ENCODE measurements at regions not wholly inside any gene's neighbourhood (a gene's known extent, or its start where the extent isn't known, plus 50 kb on each side); places are given as distances from the start of the nearest gene placed in this dataset.

GRCh38 chr11:19661827-19662226 is 50.8 kb upstream of the NAV2 start:
- ATAC-seq (replicated peaks) (no peak), DNase-seq (no peak)
- Mint-ChIP-seq H3K36me3 (ENCODE audit: insufficient read depth) (no peaks in the 10 kb centered on the region), H3K27me3 (no peaks in the 10 kb centered on the region), H3K27ac (no peak overlapping the region), H3K4me3 (no peak overlapping the region), H3K9me3 (no peaks in the 10 kb centered on the region), H3K4me1 (ENCODE audit: low read depth in 2 of 2) (peaks cover 0 to 8% of the 10 kb centered on the region in 2 donors)

DNA sequence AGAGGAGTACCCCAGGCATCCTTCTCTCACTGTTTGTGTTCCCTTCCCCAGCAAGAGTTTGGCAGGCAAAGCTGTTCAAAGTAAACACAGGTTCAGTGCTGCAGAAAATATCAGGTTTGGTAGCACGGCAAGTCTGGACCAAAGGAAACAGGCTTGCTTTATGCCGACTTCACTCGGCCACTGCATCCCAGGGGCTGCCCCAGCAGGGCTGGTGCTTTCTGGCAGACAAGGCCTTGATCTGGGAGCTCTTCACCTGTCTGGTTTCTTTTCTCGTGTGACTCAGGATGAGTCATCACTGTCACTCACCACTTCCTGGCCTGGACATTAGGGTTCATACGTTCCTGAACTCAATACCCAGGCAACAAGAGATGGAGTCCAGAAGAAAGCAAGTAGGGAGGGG is 52.6 kb upstream of the NAV2 start:
- peaks cover 0 to 8% of the 10 kb centered on the region in 2 donors for H3K4me1 Mint-ChIP-seq (ENCODE audit: low read depth in 2 of 2)
- H3K27me3 Mint-ChIP-seq: no peaks in the 10 kb centered on the region
- no peak overlapping the region for H3K4me3 Mint-ChIP-seq
- ATAC-seq (replicated peaks): peak; percentile 49
- no peaks in the 10 kb centered on the region for H3K9me3 Mint-ChIP-seq
- no peak overlapping the region for H3K27ac Mint-ChIP-seq
- no peaks in the 10 kb centered on the region for H3K36me3 Mint-ChIP-seq (ENCODE audit: insufficient read depth)
- no peak for DNase-seq

GRCh38 chr11:19659529-19659928 is 53.1 kb upstream of the NAV2 start:
- peak overlapping the region in 1 of 2 donors; percentile 2 for H3K27ac Mint-ChIP-seq
- peaks cover 0 to 2% of the 10 kb centered on the region in 2 donors for H3K9me3 Mint-ChIP-seq
- H3K4me1 Mint-ChIP-seq (ENCODE audit: low read depth in 2 of 2): peaks cover 0 to 8% of the 10 kb centered on the region in 2 donors
- H3K36me3 Mint-ChIP-seq (ENCODE audit: insufficient read depth): no peaks in the 10 kb centered on the region
- DNase-seq (no peak), ATAC-seq (replicated peaks) (no peak)
- no peaks in the 10 kb centered on the region for H3K27me3 Mint-ChIP-seq
- H3K4me3 Mint-ChIP-seq: no peak overlapping the region

- peaks cover 0 to 8% of the 10 kb centered on the region in 2 donors for H3K4me1 Mint-ChIP-seq (ENCODE audit: low read depth in 2 of 2)
- no peaks in the 10 kb centered on the region for H3K36me3 Mint-ChIP-seq (ENCODE audit: insufficient read depth)
- H3K4me3 Mint-ChIP-seq: no peak overlapping the region
- no peaks in the 10 kb centered on the region for H3K27me3 Mint-ChIP-seq
- H3K27ac Mint-ChIP-seq: no peak overlapping the region
- DNase-seq: no peak
- peaks cover 0 to 2% of the 10 kb centered on the region in 2 donors for H3K9me3 Mint-ChIP-seq
- ATAC-seq (replicated peaks): no peak
Observed at GRCh38 chr11:19658344-19658743, 54.3 kb upstream of the NAV2 start.

- Mint-ChIP-seq H3K4me1 (ENCODE audit: low read depth in 2 of 2) (peaks cover 0 to 8% of the 10 kb centered on the region in 2 donors), H3K27me3 (peaks cover 0 to 14% of the 10 kb centered on the region in 2 donors), H3K36me3 (ENCODE audit: insufficient read depth) (no peaks in the 10 kb centered on the region), H3K9me3 (peaks cover 0 to 2% of the 10 kb centered on the region in 2 donors), H3K27ac (no peak overlapping the region), H3K4me3 (no peak overlapping the region)
- ATAC-seq (replicated peaks) (no peak), DNase-seq (no peak)
Observed at GRCh38 chr11:19656140-19656541, 56.5 kb upstream of the NAV2 start.

- ATAC-seq (replicated peaks) (no peak), DNase-seq (no peak)
- Mint-ChIP-seq H3K4me1 (ENCODE audit: low read depth in 2 of 2) (no peaks in the 10 kb centered on the region), H3K27ac (no peak overlapping the region), H3K9me3 (peaks cover 0 to 2% of the 10 kb centered on the region in 2 donors), H3K27me3 (peaks cover 20 to 32% of the 10 kb centered on the region in 2 donors), H3K36me3 (ENCODE audit: insufficient read depth) (no peaks in the 10 kb centered on the region), H3K4me3 (no peak overlapping the region)
Observed at GRCh38 chr11:19652623-19653375, 59.8 kb upstream of the NAV2 start.

GRCh38 chr11:19651653-19652052 is 61.0 kb upstream of the NAV2 start:
- peaks cover 0 to 2% of the 10 kb centered on the region in 2 donors for H3K9me3 Mint-ChIP-seq
- no peak overlapping the region for H3K27ac Mint-ChIP-seq
- no peak overlapping the region for H3K4me3 Mint-ChIP-seq
- H3K27me3 Mint-ChIP-seq: peaks cover 24 to 32% of the 10 kb centered on the region in 2 donors
- H3K36me3 Mint-ChIP-seq (ENCODE audit: insufficient read depth): no peaks in the 10 kb centered on the region
- no peak for DNase-seq
- no peak for ATAC-seq (replicated peaks)
- H3K4me1 Mint-ChIP-seq (ENCODE audit: low read depth in 2 of 2): no peaks in the 10 kb centered on the region

DNA sequence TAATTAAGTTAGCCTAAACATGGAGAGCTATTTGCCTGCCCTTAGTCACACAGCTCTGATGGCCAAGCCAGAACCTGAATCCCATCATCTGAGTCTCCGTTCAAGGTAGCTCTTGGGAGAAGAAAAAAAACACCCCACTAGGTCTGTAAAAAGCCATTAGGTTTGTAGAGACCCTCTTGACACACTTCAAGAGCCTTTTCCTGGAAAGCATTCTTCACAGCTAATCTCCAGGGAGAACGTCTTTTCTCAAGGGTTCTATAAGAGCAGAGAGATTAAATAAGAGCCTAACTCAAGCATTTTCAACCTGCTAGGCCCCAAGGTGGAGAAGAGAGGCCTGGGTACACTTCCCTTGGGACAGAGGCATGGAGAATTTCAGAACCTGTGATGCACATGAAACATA is 61.6 kb upstream of the NAV2 start:
- ATAC-seq (replicated peaks) (no peak), DNase-seq (no peak)
- Mint-ChIP-seq H3K4me1 (ENCODE audit: low read depth in 2 of 2) (no peaks in the 10 kb centered on the region), H3K4me3 (no peak overlapping the region), H3K27me3 (peaks cover 31 to 32% of the 10 kb centered on the region in 2 donors), H3K36me3 (ENCODE audit: insufficient read depth) (no peaks in the 10 kb centered on the region), H3K27ac (no peak overlapping the region), H3K9me3 (peaks cover 0 to 2% of the 10 kb centered on the region in 2 donors)

GRCh38 chr11:19650467-19650866 is 62.2 kb upstream of the NAV2 start:
- no peak overlapping the region for H3K4me3 Mint-ChIP-seq
- ATAC-seq (replicated peaks) (no peak), DNase-seq (no peak)
- no peaks in the 10 kb centered on the region for H3K4me1 Mint-ChIP-seq (ENCODE audit: low read depth in 2 of 2)
- H3K27ac Mint-ChIP-seq: no peak overlapping the region
- H3K27me3 Mint-ChIP-seq: peaks cover 32% of the 10 kb centered on the region in 2 donors
- H3K9me3 Mint-ChIP-seq: peaks cover 0 to 2% of the 10 kb centered on the region in 2 donors
- H3K36me3 Mint-ChIP-seq (ENCODE audit: insufficient read depth): no peaks in the 10 kb centered on the region

DNA sequence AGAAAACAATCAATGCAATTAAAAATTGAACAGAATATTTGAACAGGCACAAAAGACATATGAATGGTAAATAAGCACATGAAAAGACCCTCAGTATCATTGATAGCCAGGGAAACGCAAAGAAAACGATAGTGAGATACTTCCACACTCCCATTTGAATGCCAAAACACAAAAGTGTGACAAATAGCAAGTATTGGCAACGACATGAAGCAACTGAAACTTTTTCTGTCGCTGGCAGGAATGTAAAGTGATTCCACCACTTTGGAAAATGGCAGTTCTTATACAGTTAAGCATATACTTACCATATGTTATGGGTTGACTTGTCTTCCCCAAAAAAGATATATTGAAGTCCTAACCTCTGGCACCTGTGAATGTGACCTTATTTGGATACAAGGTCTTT is 62.9 kb upstream of the NAV2 start:
- Mint-ChIP-seq H3K9me3 (no peaks in the 10 kb centered on the region), H3K4me1 (ENCODE audit: low read depth in 2 of 2) (no peaks in the 10 kb centered on the region), H3K36me3 (ENCODE audit: insufficient read depth) (no peaks in the 10 kb centered on the region), H3K4me3 (no peak overlapping the region), H3K27ac (no peak overlapping the region), H3K27me3 (peaks cover 32 to 39% of the 10 kb centered on the region in 2 donors)
- ATAC-seq (replicated peaks) (no peak), DNase-seq (no peak)

GRCh38 chr11:19648321-19648720 is 64.3 kb upstream of the NAV2 start:
- H3K27ac Mint-ChIP-seq: no peak overlapping the region
- no peaks in the 10 kb centered on the region for H3K9me3 Mint-ChIP-seq
- H3K36me3 Mint-ChIP-seq (ENCODE audit: insufficient read depth): no peaks in the 10 kb centered on the region
- DNase-seq (no peak), ATAC-seq (replicated peaks) (no peak)
- H3K27me3 Mint-ChIP-seq: peaks cover 37 to 47% of the 10 kb centered on the region in 2 donors
- H3K4me1 Mint-ChIP-seq (ENCODE audit: low read depth in 2 of 2): no peaks in the 10 kb centered on the region
- no peak overlapping the region for H3K4me3 Mint-ChIP-seq

DNA sequence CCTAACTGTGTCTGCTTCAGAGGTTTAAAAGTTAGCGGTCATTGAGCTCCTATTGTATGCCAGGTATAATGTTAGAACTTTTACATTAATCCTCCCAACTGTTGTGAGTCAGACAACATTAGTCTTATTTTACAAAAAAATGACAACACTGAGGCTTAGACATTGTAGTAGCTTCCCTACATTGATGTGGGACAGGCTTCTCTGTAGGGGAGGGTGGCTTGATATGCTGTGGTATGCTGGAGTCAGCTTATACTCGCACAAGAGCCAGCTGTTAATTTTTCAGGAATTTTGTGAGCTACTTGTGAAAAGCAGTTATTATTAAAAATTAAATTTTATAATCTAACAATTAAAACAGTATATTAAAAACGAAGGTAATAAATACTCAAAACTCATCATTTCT is 64.8 kb upstream of the NAV2 start:
- Mint-ChIP-seq H3K27ac (no peak overlapping the region), H3K4me1 (ENCODE audit: low read depth in 2 of 2) (no peaks in the 10 kb centered on the region), H3K4me3 (no peak overlapping the region), H3K9me3 (no peaks in the 10 kb centered on the region), H3K27me3 (peaks cover 32 to 47% of the 10 kb centered on the region in 2 donors), H3K36me3 (ENCODE audit: insufficient read depth) (no peaks in the 10 kb centered on the region)
- DNase-seq: no peak
- no peak for ATAC-seq (replicated peaks)

- no peak for ATAC-seq (replicated peaks)
- Mint-ChIP-seq H3K27ac (no peak overlapping the region), H3K4me3 (no peak overlapping the region), H3K27me3 (peaks cover 28 to 55% of the 10 kb centered on the region in 2 donors), H3K4me1 (ENCODE audit: low read depth in 2 of 2) (no peaks in the 10 kb centered on the region), H3K9me3 (no peaks in the 10 kb centered on the region), H3K36me3 (ENCODE audit: insufficient read depth) (no peaks in the 10 kb centered on the region)
- DNase-seq: no peak
Observed at GRCh38 chr11:19646921-19647320, 65.7 kb upstream of the NAV2 start.

DNA sequence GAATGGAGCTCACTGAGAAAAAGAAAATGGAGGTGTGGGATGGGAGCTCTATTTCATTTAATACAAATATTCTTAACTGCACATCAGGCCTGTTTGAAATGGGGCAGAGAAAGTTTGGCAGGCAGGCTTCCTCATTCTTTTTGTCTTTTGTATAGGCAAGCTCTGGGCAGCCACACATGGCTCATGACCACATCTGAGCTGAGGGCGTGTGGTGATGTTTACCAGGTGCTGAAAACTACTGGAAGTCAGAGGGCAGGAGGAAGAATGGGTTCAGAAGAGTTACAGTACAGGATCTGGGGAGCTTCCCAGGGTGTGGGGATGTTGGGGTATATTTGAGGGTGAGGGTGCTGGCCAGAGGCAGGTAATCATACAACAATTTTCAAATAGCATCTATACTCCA is 66.3 kb upstream of the NAV2 start:
- Mint-ChIP-seq H3K36me3 (ENCODE audit: insufficient read depth) (no peaks in the 10 kb centered on the region), H3K4me1 (ENCODE audit: low read depth in 2 of 2) (no peaks in the 10 kb centered on the region), H3K27me3 (peaks cover 31 to 56% of the 10 kb centered on the region in 2 donors), H3K9me3 (no peaks in the 10 kb centered on the region), H3K4me3 (no peak overlapping the region), H3K27ac (no peak overlapping the region)
- no peak for ATAC-seq (replicated peaks)
- DNase-seq: no peak

Measured in effector memory CD8-positive, alpha-beta T cell (primary cell).